COLO829 (cell line): ENCODE measurements at regions not wholly inside any gene's neighbourhood (a gene's known extent, or its start where the extent isn't known, plus 50 kb on each side); places are given as distances from the start of the nearest gene placed in this dataset.
"Not testable (repeated sequence)": the region's sequence is repeated elsewhere in the genome, so short reads cannot be mapped to it uniquely, and the experiment has no call there.

ENCODE experiments used
- DNase-seq: peaks from one replicate; pipeline ENCODE4 v3.0.0; 2012; ENCODE audit warnings: low spot score

- DNase-seq, result no peak
Observed at GRCh38 chr7:15143936-15144335, 241.4 kb upstream of the DGKB start.

- DNase-seq, result no peak
Observed at GRCh38 chr7:15143121-15143520, 240.6 kb upstream of the DGKB start.

DNA sequence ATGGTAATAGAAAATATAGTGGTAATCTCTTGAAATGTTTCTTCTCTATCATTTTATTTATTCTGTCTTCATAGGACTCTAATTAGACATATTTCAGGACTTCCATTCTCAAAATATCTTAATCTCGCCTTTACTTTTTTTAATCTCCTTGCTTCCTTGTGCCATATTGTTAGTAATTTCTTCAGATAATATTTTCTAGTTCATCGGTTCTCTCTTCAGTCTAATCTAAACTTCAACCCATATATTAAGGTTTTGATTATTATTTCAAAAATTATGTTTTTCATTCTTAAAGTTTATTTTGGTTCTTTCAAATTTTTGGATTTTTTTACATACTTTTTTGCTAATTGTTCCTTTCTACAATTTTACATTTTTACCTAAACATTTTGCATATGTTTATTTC, 237.9 kb upstream of the DGKB start:
- no peak for DNase-seq

GRCh38 chr7:15131661-15132060, 229.1 kb upstream of the DGKB start:
- no peak for DNase-seq

- DNase-seq, result peak; percentile 44
Observed at GRCh38 chr7:15130666-15131541, 228.4 kb upstream of the DGKB start.

DNA sequence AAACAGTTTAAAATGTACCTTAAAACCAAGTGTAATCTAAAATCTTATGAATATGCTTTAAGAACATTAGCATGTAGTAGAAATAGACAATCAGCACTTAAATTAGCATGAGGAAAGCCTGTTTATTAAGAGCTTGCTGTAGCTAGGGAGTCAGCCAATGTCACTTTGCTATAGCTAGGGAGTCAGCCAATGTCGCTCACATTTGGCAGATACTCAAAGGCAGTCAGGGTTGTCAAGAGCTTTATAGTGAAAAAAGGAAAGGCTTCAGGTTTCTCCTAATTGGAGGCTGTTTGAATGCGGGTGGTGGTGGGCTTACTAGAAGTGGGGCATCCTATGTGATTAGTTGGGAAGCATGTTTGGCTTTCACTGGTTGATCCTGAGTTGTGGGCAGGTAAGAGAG, 226.2 kb upstream of the DGKB start:
- no peak for DNase-seq

GRCh38 chr7:15126653-15127052, 224.1 kb upstream of the DGKB start:
- not testable (repeated sequence) for DNase-seq

GRCh38 chr7:15123901-15124300, 221.3 kb upstream of the DGKB start:
- DNase-seq, result no peak

GRCh38 chr7:15113752-15114151, 211.2 kb upstream of the DGKB start:
- DNase-seq, result no peak

DNA sequence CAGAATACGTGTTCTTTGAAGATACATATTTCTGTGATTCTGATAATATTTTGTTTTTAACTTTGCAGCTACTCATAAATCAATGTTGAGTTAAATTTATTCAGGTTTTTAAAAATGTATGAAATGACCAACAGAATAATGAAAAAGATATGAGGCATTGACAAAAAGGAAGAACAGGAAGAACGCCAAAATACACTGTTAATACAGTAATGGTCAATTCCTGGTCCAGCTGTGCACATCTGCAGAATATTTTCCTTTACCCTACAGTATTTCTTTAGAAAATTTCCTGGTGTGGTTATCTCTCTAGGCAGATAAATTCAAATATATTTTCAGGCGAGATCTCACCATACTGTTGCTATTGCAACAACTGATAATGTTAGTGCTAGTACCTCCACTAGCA, 203.2 kb upstream of the DGKB start:
- DNase-seq, result no peak

GRCh38 chr7:15104411-15105092, 202.0 kb upstream of the DGKB start:
- no peak for DNase-seq

- DNase-seq, result no peak
Observed at GRCh38 chr7:15099074-15099473, 196.5 kb upstream of the DGKB start.

GRCh38 chr7:15096853-15097252, 194.3 kb upstream of the DGKB start:
- DNase-seq, result no peak

GRCh38 chr7:15094989-15095388, 192.4 kb upstream of the DGKB start:
- DNase-seq, result no peak

DNA sequence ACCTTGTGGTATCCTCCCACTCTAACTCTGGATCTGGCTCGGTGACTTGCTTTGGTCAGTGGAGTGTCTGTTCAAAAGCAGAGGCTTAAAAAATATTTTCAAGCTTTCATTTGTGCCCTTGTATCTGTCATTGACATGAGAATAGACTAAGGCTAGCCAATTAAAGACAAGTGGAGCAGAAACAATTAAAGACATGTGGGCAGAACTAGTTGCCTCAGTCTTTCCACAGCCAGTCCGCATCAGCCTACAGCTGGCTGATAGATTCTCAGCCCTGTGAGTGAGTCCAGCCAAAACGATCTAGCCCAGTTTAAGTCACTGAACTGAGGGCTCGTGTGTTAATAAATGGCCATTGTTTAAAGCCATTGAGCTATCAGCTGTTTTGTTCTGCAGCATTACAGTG, 185.2 kb upstream of the DGKB start:
- no peak for DNase-seq

DNA sequence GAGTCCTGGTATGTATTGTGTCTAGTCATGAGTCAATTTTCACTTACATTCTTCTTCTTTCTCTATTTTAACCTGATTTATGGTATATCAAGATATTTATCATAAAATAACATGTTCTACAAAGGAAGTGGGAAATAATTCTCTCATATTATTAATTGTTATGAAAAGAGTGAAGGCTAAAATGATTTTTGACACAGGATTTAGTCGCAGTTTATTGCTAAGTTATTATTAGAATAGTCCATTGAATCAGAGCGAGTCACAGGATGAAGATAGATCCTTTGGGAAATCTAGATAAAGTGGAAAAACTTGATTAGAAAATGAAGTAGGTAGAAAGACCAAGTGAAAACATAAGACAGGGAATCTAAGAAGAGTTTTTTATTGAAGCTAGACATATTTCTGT, 184.3 kb upstream of the DGKB start:
- DNase-seq, result no peak

DNA sequence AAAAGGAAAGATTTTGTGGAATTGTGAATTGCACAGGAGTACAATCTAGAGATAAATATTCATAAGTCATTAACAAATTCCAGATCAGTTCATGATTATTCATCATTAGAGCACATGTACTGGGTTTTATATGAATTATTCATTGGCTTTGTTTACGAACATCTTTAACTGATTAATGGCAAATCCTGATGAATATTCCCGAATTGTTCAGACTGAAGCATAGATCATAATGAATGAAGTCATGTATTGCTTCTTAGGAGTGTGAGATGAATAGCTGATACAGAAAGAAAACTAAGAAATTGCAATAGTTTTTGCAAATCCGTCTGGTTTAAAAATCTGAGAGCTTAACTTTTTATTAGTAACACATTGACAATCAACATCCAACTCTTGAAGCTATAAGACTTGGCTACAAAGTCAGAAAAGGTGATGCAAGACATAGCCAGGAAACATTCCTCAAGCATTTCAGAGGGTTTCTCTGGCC, 183.6 kb upstream of the DGKB start:
- no peak for DNase-seq

DNA sequence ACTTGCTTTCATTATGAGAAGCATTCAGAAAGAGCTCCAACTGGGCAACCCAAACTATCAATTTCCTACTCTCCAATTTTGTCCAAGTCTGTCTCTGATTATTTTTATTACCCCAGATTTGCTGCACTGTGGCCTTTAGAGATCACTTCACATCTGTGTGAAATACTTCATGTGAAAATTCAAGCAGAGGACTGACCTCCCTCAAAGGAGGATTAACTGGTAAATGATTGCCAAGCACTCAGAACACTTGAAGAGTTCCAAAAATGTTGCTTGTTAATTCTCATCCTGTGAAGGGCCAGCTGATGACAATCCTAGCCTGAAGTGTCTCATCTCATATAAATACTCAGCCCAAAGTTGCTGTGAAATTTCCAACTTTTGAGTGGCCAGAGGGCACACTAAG, 182.8 kb upstream of the DGKB start:
- no peak for DNase-seq

DNA sequence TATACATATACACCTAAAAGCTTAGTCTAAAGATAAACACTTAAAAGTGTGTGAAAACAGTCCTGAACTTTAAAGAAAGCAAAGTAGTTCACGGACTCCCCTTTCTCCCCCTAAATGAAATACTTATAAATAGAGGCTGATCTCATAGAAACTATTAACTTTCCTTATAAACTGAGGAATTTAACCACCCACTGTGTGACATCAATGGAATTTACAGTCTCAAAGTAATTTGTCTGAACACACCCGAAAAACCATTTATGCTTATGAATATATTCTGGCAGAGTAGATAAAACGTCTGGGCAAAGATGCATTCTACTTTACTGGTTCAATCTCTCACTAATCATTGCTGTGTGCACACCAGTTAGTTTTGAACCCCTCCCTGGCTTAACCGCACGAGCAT, 181.8 kb upstream of the DGKB start:
- DNase-seq, result no peak

GRCh38 chr7:15081891-15082290, 179.3 kb upstream of the DGKB start:
- DNase-seq, result no peak

GRCh38 chr7:15073301-15073700, 170.8 kb upstream of the DGKB start:
- no peak for DNase-seq

- DNase-seq, result no peak
Observed at GRCh38 chr7:15068324-15068723, 165.8 kb upstream of the DGKB start.

GRCh38 chr7:15057272-15057671, 154.7 kb upstream of the DGKB start:
- no peak for DNase-seq
